CD1c-positive myeloid dendritic cell (primary cell): ENCODE measurements at regions not wholly inside any gene's neighbourhood (a gene's known extent, or its start where the extent isn't known, plus 50 kb on each side); places are given as distances from the start of the nearest gene placed in this dataset.
A peak's percentile ranks its signal among the peaks of the same experiment; 100 is the strongest.

ENCODE experiments used
- DNase-seq: peaks from one replicate; pipeline ENCODE4 v3.0.0-alpha.2; 2016; ENCODE audit errors: extremely low spot score

DNA sequence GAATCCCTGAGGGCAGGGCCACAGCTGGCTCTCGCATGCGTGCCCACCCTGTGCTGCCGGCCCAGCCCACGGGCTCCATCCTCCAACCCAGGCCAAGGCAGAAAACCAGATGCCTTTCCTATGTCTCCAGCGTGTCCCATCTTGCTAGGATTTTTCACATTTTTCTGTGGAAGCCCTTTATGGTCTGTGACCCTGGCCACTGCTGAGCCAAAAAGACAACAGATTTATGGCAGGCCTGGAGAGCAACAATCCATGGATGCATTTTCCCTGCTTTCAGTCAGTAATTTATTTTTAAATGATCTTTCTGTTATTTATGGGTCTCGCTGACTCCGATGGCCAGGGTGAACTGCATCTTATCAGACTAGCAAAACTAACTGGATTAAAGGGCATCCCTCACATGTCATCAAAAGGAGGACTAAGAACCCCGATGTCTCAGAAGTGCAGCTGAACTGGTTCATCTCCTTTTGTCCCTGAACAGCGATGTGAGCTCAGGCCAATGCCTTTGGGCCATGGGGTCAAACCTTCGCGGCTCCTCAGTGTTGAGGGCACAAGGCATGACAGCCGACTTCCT is 346.0 kb downstream of the CYRIA start:
- DNase-seq = no peak

DNA sequence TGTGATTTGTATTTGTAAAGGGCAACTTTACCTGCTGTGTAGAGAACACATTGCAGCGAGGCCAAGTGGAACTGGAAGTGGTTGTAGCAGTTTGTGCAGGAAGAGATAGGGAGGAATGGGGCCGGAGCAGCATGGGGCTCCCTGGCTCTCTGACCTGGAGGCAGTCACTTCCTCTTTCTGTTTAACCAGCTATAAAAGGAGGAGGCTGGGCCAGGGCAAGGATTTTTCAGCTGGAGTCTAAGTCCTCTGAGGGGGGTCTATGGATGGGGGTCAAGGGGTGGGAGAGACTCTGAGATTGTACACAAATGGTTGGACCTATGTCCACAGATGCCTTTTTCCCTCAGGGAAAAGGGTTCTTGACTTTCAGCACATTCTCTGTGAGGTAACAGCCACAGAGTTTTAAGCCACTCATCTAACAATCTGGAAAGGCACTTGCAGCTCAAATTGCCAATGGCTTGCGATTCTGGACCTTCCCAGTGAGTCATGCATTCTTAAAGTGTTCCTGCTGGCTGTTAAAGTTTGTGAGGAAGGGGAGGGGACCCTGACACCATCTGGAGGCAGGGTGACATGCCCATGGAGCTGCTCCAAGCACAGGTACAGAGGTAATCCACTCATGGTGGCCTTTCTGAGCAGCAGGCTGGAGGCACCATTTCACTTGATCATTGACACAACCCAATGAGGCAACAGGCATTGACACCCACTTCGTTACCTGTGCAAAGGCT is 347.0 kb downstream of the CYRIA start:
- peak; percentile 12 for DNase-seq

DNA sequence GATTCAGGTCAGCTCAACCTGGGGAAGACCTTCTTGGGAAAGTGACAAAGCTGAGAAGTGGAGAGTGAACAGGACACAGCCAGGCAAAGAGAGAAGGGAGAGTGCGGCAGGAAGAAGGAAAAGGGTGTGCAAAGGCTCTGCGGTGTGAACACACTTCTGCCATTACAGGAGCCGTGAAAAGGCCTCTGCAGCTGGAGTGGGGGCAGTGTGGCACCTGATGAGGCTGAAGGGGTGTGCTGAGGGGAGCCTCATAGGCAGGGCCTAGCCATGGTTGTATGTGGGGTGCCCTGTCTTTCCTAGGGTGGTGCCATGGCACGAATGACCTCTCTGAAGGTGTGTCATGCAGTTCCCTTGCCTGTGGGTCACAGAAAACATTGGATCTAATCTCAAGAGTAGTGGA is 347.6 kb downstream of the CYRIA start:
- DNase-seq = no peak

DNA sequence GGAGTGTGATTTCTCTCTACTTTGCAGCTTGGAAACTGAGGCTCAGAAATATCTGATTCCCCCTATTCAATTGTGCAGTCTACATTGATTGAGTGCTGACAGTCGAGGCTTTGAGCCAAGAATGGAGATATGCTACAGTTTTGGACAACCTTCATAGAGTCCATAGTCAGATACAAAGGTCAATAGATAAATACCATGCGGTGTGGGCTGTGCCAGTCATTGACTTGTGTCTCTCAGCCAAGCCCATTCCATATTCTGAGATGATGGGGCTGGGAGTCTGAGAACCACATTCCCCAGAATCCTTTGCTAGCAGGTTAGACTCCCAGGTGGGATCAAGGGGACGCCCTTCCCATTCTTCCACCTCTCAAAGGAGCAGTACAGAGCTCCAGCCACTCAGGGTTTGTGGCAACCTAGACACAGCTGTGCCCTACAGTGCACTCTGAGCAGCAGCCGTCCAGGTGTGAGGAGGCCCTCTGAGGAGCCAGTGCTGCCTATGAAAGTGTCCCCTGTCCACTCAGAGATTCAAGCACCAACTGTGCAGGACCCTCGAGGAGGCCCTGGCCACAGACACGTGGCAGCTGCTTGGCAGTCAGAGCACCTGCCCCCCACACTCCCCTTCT is 348.3 kb downstream of the CYRIA start:
- no peak for DNase-seq

DNA sequence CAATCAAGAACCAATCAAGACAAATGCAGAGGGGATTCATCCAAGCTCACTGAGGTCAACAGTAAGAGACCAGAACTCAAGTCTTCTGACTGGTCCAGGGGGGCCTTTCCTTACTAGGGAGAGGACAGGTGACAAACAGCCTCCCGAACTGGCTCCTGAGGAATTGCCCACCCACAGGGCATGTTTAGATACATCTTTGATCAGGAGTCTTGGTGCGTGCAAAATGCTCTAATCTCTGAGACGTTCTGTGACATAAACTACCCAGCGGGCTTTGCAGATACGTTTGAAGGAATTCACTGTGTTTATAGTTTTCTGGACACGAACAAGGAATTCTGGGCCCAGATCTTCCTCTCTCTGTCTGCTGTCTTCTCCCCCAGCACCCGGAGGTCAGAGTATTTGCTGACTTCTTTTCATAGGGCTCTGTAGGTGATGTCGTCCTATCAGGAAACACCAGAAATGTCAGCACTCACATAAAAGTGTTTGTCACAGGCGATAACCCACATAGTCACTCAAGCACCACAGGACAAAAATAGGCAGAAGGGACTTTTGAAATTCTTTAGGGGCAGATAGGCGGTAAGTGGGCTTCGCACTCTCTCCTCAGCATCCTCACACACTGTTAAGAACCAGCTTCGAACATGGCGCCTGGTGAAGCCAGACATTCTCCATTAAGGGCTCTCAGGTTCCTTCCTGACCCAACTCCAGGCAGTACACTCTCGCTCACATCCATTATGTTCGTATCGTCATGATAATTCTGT is 349.0 kb downstream of the CYRIA start:
- no peak for DNase-seq

DNA sequence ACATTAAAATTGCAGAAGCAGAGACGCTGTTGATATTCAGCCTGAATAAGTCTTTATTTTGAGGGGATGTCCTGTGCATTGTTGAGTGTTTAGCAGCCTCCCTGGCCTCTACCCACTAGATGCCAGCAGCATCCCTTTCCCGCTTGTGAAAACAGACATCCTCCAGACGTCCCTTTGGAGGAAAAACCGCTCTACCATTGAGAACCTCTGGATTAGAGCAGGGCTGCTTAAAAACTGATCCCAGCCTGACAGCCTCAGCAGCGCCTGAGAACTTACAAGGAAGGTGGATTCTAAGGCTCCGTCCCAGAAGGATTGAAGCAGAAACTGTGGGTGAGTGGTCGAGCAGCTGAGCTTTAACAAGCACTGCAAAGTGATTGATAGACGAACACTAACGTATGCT is 349.7 kb downstream of the CYRIA start:
- DNase-seq = no peak

DNA sequence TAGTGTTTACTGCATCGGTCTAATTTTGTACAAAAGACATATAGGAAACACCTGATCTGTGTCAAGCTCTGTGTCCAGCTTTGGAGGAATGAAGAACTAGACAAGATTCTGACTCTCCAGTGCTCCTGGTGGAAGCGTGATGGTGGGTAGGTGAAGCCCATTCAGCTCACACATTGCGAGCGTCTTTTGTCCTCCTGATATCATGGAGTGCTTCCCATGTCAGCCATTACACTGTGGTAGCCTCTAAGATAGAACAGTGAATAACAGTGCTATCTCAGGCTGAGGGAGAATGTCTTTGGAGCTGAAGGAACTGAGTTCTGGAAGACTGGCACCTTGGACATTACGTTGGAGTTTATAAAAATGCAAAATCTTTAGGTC is 350.2 kb downstream of the CYRIA start:
- DNase-seq = no peak

DNA sequence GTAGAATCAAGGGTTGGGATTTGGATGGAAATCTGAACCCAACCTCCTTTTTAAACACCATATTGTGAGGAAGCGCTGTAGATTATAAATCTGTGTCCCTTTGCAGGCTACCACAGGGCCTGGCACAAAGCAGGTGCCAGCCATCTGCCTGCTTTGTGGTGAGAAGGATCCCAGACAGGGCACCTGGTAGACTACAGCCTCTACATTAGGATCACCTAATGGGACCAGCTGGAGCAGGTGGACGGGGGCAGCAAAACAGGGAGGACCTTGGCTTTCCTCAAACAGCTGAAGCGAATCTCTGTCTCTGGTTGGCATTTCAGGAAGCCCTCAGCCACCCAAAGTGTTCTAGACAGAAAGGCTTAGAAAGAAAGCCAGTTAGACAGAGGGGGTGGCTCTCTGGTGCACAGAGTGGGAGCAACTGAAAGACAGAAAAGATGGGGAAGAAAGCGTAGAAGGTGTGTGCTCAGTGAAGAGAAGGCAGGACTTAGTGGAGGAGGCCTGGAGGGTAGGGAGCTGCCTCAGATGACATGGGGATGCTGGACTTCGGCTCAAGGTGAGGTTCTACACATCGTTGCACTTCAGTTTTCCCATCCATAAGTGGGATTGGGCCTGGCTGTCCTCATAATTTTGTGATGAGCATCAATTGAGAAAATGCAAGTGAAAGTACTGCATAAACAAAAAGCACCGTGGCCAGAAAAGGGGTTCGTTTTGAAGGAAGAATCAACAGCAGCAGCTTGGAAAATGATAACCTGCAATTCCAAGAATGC is 350.8 kb downstream of the CYRIA start:
- DNase-seq = no peak

DNA sequence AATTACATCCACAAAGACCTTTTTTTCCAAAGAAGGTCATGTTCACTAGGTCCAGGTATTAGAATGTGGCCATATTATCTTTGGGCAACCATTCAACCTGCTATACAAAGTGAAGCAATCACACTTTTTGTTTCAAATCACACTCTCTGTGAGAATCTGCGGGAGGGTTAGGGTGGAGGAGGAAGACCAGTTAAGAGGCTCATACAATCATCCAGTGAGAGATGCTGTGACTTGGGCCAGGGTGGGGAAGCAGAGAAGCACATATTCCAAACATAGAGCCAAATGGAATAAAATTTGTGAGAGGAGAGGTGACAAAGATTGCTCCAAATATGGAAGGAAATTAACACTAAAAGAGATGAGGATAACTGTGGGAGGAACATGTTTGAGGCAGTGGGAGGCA is 351.6 kb downstream of the CYRIA start:
- DNase-seq = no peak

DNA sequence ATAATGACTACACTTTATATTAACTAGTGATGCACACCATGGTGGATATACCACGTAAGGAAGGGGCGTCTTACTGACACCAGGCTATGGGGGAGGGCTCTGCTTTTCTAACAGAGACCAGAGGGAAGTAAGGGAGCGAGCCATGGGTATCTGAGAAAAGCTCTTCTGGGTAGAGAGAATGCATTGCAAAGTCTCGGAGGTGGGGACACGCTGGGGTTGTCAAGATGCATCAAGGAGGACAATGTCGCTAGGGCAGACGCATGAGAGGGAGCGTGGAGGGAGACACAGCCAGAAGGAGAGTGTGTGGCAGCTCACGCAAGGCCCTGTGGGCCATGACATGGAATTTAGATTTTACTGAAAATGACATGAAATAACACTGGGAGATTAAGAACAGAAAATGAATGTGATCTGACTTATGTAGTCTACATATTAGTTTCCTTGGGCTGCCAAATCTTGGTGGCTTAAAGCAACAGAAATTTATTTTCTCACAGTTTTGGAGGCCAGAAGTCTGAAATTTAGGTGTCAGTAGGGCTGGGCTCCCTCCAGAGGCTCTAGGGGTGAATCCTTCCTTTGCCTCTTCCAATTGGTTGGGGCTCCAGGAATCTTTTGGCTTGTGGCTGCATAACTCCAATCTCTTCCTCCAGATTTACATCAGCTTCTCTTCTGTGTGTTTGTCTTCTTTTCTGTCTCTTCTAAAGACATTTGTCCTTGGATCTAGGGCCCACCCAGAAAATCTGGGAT is 352.2 kb downstream of the CYRIA start:
- DNase-seq = no peak

DNA sequence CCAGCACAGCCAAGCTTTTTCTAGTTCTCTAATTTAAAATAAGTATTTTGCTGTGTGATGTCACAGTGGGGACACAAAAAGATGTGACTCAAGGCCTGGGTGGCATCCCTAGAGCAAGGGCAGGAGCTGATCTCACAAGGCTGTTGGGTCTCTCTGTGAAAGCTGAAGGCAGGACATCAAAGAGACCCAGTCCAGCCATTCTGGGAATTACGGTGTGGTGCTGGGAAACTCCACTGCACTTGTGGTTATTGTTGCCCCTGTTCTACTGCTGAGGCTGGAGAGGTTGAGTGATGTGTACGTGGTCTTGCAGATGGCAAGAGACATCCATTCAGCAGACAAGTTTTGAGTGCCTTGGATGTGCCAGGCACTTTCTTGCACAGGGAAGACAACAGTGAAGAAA is 352.9 kb downstream of the CYRIA start:
- no peak for DNase-seq

DNA sequence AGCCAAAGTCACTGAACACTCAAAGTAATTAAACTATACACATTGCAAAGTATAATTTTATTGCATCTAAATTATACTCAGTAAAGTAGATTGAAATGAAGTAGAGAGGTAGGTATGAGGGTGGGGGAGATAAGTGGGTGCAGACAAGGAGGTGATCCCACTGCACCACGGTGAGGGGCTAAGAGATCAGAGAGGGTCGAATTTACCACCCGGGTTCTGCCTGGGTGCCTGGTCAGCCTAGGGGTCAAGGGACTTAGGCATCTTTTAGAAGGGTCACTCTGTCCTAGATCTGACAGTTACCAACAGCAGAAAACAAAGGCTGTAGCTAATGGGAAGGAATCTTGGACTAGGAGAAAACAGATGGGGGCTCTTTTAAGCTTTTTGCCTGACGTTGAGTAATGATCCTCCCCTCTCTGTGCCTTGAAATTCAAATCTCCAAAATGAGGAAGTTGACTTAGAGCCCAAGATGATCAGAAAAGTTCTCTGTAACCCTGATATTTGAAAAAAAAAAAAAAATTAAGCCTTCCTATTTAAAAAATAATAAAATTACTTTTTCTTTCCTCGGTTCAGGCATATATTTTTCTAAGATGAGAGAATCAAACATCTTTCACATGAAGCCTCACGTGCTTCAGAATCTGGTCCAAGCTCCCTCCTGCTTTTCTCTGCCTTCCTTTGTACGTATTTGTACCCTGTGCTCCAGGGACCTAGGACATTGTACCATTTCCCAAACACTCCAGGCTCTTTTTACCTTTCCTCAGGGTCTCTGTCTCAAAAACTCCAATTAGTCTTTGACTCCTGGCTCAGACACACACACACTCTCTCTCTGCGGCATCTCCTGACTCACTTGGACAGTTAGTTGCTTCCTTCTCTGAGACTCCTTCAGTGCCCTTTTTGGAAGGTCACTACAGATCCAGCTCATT is 353.9 kb downstream of the CYRIA start:
- DNase-seq = no peak

DNA sequence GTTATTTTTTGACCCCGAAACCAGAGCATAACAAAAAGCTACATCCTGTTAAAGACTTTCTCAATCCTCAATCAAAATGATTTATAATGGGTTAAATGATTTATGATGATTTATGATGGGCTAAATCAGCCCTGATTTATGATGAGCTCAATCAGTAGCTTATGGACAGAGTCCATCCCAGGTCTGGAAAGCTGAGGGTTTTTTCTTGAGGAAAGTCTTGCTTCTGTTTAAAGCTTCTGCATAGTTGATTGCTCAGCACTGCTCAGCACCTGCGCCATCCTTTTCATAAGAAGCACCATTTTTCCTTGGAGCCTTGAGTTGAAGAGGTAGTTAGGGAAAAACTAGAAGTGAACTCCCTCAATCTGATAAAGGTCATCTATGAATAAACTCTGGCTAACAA is 356.8 kb downstream of the CYRIA start:
- no peak for DNase-seq

DNA sequence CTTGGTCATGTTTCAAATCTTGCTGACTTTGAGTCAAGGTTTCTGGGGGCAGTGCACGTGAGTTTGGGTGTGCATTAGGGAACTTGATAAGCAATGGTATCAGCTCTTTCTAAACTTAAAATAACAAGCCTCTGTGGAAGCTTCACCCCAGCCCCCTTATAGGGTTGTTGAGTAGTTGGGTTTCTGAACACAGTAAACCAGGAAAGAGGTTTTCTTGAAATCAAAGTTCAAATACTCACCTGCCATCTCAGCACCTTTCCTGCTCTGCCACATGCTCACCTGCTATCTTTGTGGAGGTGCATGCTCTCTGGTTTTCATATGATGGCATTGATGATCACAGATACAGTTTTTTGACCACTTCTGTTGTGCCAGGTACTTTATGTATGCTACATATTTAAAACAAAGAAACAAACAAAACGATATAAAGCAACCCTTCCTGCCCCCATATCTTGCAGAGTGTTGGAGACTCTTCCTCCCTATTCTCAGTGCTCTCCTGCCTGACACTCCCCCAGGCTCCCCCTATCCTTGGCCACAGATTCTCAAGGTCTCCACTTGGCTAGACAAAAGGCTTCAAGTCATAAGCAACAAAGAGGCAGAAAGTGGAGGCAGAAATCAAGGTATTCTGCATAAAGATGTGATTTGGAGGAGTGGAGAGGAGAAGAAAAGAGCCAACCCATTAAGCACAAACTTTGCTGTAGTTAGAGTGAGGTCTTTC is 360.6 kb downstream of the CYRIA start:
- DNase-seq = no peak

DNA sequence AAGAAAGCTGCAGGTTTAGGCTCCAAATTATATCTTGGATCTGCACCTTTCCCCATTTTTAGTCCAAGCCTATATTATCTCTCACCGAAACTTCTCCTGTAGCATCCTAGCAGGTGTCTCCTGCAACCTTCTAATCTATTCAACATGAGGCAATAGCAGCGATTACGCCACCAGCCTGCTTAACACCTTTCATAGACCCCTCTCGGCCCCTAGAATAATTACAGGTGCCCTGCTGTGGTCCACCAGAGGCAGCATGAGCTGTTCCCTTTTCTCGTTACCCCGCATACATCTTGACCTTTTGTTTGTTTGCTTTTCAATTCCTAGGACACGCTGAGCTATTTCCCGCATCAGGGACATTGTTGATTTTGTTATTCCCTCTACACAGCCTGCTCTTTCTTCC is 361.9 kb downstream of the CYRIA start:
- no peak for DNase-seq

DNA sequence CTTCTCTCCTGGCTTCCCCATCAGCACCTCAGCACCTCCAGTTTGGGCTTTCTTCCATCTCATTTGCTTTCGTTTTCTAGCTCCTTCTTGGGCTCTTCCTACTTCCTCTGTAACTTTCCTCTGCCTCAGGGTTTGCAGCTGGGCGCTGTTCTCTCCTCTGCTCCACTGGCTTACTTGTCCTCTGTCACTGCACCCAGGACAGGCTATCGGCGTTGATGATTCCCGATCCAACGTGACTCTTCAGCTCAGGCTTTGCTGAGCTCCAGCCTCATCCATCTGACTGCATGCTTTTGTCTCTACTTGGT is 362.4 kb downstream of the CYRIA start:
- DNase-seq = no peak

DNA sequence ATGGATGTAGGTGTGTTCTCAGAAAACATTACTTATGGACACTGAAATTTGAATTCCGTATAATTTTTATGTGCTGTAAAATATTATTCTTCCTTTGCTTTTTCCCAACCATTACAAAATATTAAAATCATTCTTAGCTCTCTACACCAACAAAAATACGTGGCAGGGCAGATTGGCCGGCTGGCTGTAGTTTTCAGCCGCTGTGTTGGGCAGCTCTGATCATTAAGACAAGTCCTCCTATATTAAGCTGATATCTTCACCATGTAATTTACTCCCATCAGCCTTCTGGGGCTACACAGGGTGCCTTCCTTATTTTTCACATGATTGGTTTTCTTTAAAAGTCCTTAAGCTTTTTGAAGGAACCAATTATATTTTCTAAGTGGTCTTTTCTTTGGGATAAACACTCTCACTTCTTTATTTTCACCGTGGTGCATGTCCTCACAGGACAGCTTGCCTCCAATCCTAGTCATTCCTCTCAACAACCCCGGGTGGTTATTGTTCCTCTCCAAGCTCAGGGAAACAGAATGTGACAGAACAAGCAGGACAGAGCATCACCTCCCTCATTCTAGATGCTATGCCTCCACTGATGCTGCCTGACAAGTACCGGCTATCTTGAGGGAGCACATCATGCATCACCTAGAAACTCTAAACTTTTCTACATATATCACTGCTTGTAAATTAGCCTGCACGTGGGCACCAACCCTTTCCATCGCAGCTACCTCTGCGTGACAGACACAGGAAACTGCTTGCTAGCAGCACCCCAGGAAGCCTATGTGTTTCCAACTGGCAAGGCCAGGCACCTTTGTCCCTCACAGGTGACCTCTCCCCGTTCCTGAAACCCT is 362.3 kb downstream of the MYCN start:
- no peak for DNase-seq

DNA sequence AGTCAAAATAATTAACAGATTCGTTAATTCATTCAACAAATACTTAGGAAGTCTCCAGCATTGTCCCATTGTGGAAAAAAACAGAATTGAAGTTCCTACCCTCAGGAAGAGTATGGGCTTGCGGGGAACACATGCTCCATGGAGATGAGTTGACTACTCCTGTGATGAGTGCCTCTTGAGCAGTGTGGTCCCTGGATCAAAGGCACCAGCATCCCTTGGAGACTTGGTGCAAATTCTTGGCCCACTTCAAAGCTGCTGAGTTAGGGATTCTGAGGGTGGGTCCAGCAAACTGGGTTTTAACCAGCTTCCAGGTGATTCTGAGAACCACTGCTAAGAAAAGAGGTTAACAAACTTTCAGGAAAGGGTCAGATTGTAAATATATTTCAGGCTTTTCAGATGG is 361.6 kb downstream of the MYCN start:
- no peak for DNase-seq

DNA sequence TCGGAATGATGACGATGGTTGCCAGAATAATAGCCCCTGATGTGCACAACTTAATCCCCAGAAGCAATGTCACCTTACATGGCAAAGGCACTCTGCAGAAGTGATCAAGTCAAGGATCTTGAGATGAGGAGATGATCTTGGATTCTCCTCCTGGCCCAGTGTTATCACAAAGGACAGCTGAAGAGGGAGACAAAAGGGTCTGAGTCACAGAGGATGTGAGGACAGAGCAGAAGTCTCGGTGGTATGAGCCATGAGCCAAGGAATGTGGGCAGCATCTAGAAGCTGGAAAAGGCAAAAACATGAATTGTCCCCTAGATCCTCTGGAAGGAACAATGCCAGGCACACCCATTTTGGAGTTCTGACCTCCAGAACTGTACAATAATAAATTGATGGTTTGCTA is 358.5 kb downstream of the MYCN start:
- no peak for DNase-seq
